Spleen (tissue), 11 donors: ENCODE measurements at regions not wholly inside any gene's neighbourhood (a gene's known extent, or its start where the extent isn't known, plus 50 kb on each side); places are given as distances from the start of the nearest gene placed in this dataset.

Experiments
- DNase-seq: peaks from one replicate; pipeline ENCODE4 v3.0.0-alpha.2; 2020
- H3K27ac ChIP-seq, 8 donors: fragments of 200-600 bp; sonication (generic) in 7 of 8; 1 replicate in 4 of 8; 2 replicates in 4 of 8; pipeline versions ENCODE4 v1.5.0 to v1.8.0; 2016 to 2021; ENCODE audit warnings: inconsistent platforms in 4 of 8, mild to moderate bottlenecking in 4 of 8, moderate library complexity in 1 of 8
- H3K27me3 ChIP-seq, 7 donors: fragments of 200-600 bp; sonication (generic) in 6 of 7; replicated peaks in 1 of 7; 1 replicate in 4 of 7; 2 replicates in 3 of 7; pipeline versions ENCODE4 v1.5.0 to v1.8.0; 2016 to 2021; ENCODE audit warnings: inconsistent platforms in 3 of 7, mild to moderate bottlenecking in 1 of 7
- H3K36me3 ChIP-seq, 6 donors: fragments of 200-600 bp; sonication (generic) in 5 of 6; 1 replicate in 4 of 6; 2 replicates in 2 of 6; pipeline versions ENCODE4 v1.5.0 to v1.8.0; 2016 to 2021; ENCODE audit warnings: inconsistent platforms in 2 of 6
- H3K4me1 ChIP-seq, 6 donors: fragments of 200-600 bp; sonication (generic) in 5 of 6; 1 replicate in 3 of 6; 2 replicates in 3 of 6; pipeline versions ENCODE4 v1.5.0 to v1.8.0; 2016 to 2021; ENCODE audit warnings: inconsistent platforms in 3 of 6
- H3K4me3 ChIP-seq, 8 donors: fragments of 200-600 bp; sonication (generic) in 7 of 8; 1 replicate in 4 of 8; 2 replicates in 4 of 8; pipeline versions ENCODE4 v1.5.0 to v1.8.0; 2016 to 2021; ENCODE audit warnings: inconsistent platforms in 4 of 8, mild to moderate bottlenecking in 4 of 8, moderate library complexity in 2 of 8
- H3K9me3 ChIP-seq, 8 donors: fragments of 200-600 bp; sonication (generic) in 7 of 8; 1 replicate in 4 of 8; 2 replicates in 4 of 8; pipeline versions ENCODE4 v1.5.0 to v1.8.0; 2016 to 2021; ENCODE audit warnings: inconsistent platforms in 4 of 8
- CTCF ChIP-seq, 11 experiments: fragments of 200-600 bp in 7 of 11; fragments of 450-650 bp in 4 of 11; sonication (generic) in 4 of 11; IDR thresholded peaks in 8 of 11; conservative IDR thresholded peaks in 3 of 11; 1 replicate in 7 of 11; 2 replicates in 4 of 11; pipeline versions ENCODE4 v1.4.0 to v1.8.0; 2016 to 2021; ENCODE audit warnings: antibody characterized with exemption in 11 of 11, inconsistent platforms in 4 of 11, mild to moderate bottlenecking in 1 of 11
- POLR2A ChIP-seq, 3 donors: fragments of 450-650 bp; IDR thresholded peaks; one replicate each; pipeline ENCODE4 v1.5.1; 2017; ENCODE audit warnings: antibody characterized with exemption in 3 of 3, mild to moderate bottlenecking in 1 of 3
- POLR2AphosphoS5 ChIP-seq, 3 donors: sonication (generic); formaldehyde crosslinking; IDR thresholded peaks; one replicate each; pipeline ENCODE4 v1.5.1; 2017; ENCODE audit warnings: antibody characterized with exemption in 3 of 3
- WGBS, 5 donors: extraction: QIAGEN DNeasy Blood & Tissue Kit in 3 of 5; methylation state at CpG; one replicate each; pipeline versions ENCODE4 v1.1.5 to v1.1.7; 2013 to 2018; 5-methylcytosine and 5-hydroxymethylcytosine counted together
- intact Hi-C: fragments of 100-400 bp; cut with DNase I; formaldehyde crosslinking; loops from one replicate; pipeline ENCODE4 v1.15.0; 2023; ENCODE audit warnings: low total_unique reads
- donor health status: healthy with polysubstance abuse.
- donor health status: DM: no; HTN: no; CAD: no; lungs with moderate emphysema.
- donor health status: DM: no; HTN: no; CAD: no.
- donor health status: Bipolar disorder and iron deficiency.
- donor health status: healthy.
- donor health status: DM: no; HTN: no; CAD: no.
- donor health status: DM: yes; HTN: yes; CAD: no.

- TF ChIP-seq CTCF (IDR thresholded peaks at IDR 0.05 in 8 of 11, conservative IDR thresholded peaks at IDR 0.05 in 3 of 11) (no peak), POLR2AphosphoS5 (IDR thresholded peaks at IDR 0.05) (no peak), POLR2A (IDR thresholded peaks at IDR 0.05) (no peak)
- Histone ChIP-seq H3K4me3 (no peak overlapping the region), H3K36me3 (no peaks in the 10 kb centered on the region), H3K27me3 (peaks cover 0 to 64% (median 0%) of the 10 kb centered on the region in 7 donors), H3K27ac (no peak overlapping the region), H3K4me1 (no peaks in the 10 kb centered on the region), H3K9me3 (peaks cover 0 to 25% (median 14%) of the 10 kb centered on the region in 8 donors)
- WGBS, 5 donors, result 78 to 92% (median 85%) methylated on average over 7 to 13 of the region's 13 CpGs
- DNase-seq, result peak; percentile 37
- intact Hi-C loops, result no loop called here
These were observed 70.2 kb upstream of the PPP2R2D start for GRCh38 chr10:131830446-131831130.

GRCh38 chr10:131831561-131831960, 69.2 kb upstream of the PPP2R2D start:
- peaks cover 0 to 26% (median 14%) of the 10 kb centered on the region in 8 donors for H3K9me3 ChIP-seq
- no peak overlapping the region for H3K27ac ChIP-seq
- no peaks in the 10 kb centered on the region for H3K36me3 ChIP-seq
- TF ChIP-seq POLR2AphosphoS5 (IDR thresholded peaks at IDR 0.05), result no peak
- no peak for TF ChIP-seq POLR2A (IDR thresholded peaks at IDR 0.05)
- TF ChIP-seq CTCF (IDR thresholded peaks at IDR 0.05 in 8 of 11, conservative IDR thresholded peaks at IDR 0.05 in 3 of 11), result no peak
- peak; percentile 64 for DNase-seq
- no peaks in the 10 kb centered on the region for H3K4me1 ChIP-seq
- no peak overlapping the region for H3K4me3 ChIP-seq
- peaks cover 0 to 56% (median 0%) of the 10 kb centered on the region in 7 donors for H3K27me3 ChIP-seq
- 63 to 69% (median 68%) methylated on average over 14 of the region's 14 CpGs for WGBS, 5 donors
- intact Hi-C loops, result no loop called here

- H3K27ac ChIP-seq, result no peak overlapping the region
- peaks cover 0 to 55% (median 0%) of the 10 kb centered on the region in 7 donors for H3K27me3 ChIP-seq
- H3K9me3 ChIP-seq, result peaks cover 0 to 26% (median 14%) of the 10 kb centered on the region in 8 donors
- H3K36me3 ChIP-seq, result no peaks in the 10 kb centered on the region
- no peak overlapping the region for H3K4me3 ChIP-seq
- 81 to 90% (median 83%) methylated on average over 17 of the region's 17 CpGs for WGBS, 5 donors
- no peaks in the 10 kb centered on the region for H3K4me1 ChIP-seq
- intact Hi-C loops, result no loop called here
- peak; percentile 57 for DNase-seq
- no peak for TF ChIP-seq CTCF (IDR thresholded peaks at IDR 0.05 in 8 of 11, conservative IDR thresholded peaks at IDR 0.05 in 3 of 11)
- no peak for TF ChIP-seq POLR2AphosphoS5 (IDR thresholded peaks at IDR 0.05)
These were observed 68.6 kb upstream of the PPP2R2D start for GRCh38 chr10:131832056-131832685.

DNA sequence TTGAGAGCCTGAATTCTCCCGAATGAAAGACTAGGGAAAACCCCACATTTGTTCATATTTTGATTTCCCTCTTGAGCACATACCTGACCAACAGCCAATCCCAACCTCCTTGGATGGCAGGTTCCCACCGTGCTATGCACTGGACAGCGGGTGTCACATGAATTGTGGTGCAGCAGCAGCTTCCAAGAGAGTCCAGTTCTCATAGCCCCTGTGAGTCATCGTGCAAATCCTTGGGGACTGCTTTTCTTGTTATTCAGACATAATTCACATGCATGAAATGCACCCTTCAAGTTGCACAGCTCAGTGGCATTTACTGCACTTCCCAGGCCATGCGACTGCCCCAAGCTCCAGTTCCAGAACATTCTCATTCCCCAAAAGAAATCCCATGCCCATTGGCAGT, 67.8 kb upstream of the PPP2R2D start:
- no peak for TF ChIP-seq POLR2AphosphoS5 (IDR thresholded peaks at IDR 0.05)
- TF ChIP-seq CTCF (IDR thresholded peaks at IDR 0.05 in 8 of 11, conservative IDR thresholded peaks at IDR 0.05 in 3 of 11), result no peak
- no peak for TF ChIP-seq POLR2A (IDR thresholded peaks at IDR 0.05)
- intact Hi-C loops, result no loop called here
- Histone ChIP-seq H3K27ac (no peak overlapping the region), H3K9me3 (peaks cover 0 to 24% (median 14%) of the 10 kb centered on the region in 8 donors), H3K27me3 (peaks cover 0 to 55% (median 0%) of the 10 kb centered on the region in 7 donors), H3K4me1 (no peaks in the 10 kb centered on the region), H3K36me3 (no peaks in the 10 kb centered on the region), H3K4me3 (no peak overlapping the region)
- WGBS, 5 donors, result 79 to 92% (median 88%) methylated on average over 5 of the region's 5 CpGs
- peak; percentile 21 for DNase-seq
